Fibroblast of the aortic adventitia (primary cell): ENCODE measurements at regions not wholly inside any gene's neighbourhood (a gene's known extent, or its start where the extent isn't known, plus 50 kb on each side); places are given as distances from the start of the nearest gene placed in this dataset.

ENCODE experiments used
- DNase-seq: peaks from one replicate; pipeline ENCODE4 v3.0.0-alpha.2; 2010; ENCODE audit warnings: low read depth
- H3K4me3 ChIP-seq: 2 replicates; pipeline ENCODE4 v1.5.1; 2011; ENCODE audit warnings: low read depth, mild to moderate bottlenecking, control low read depth, low read length, moderate library complexity
- CTCF ChIP-seq: IDR thresholded peaks from 2 replicates; pipeline ENCODE4 v1.5.1; 2011; ENCODE audit warnings: mild to moderate bottlenecking, low read length, control low read depth, inconsistent platforms; ENCODE audit not compliant: insufficient read depth

DNA sequence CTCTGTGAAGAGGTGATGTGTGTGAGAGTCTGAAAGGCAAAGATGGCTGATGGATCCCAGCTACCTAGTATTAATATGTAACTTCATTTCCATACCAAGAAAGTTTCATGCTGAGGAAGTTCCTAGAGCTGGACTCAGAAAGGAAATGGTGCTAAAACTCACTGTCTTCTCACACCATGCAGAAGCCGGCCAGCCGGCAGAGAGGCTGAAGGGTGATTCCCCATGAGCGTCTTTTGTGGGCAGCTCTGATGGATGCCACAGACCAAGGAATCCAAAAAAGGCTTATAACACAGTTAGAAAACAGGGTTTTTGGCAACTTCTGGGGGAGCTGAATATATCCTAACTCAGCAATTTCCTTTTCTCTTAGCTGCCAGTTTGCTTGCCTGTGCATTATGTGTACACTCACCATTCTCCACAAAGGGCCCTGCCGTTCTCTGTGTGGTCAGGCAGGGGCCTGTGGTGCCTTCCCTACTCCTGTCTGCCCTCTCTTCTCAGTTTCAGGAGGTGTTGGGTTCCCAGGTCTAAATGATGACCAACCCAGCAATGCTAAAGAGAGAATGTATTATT is 289.4 kb downstream of the MTX2 start:
- no peak for DNase-seq
- H3K4me3 ChIP-seq = no peak overlapping the region
- no peak for TF ChIP-seq CTCF

GRCh38 chr2:176560296-176560695 is 291.1 kb downstream of the MTX2 start:
- H3K4me3 ChIP-seq = no peak overlapping the region
- no peak for TF ChIP-seq CTCF
- no peak for DNase-seq

DNA sequence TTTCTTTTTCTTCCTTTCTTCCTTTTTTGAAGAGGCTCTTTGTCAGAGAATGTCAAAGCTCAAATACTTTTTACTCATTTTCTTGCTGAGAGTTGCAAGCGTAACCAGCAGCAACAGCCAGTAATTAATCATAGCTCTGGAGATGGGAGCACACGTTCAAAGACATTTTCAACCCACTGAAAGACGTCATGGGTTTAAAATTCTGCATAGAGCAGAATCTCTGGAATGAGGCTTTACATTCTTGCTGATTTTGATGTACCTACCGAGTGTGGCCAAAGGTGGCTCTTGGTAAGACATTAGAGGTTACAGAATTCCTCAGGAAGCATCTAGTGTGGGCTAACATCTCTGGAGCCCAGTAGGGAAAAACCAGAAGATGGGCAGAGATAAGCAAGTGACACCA is 292.5 kb downstream of the MTX2 start:
- DNase-seq = peak; percentile 9
- no peak for TF ChIP-seq CTCF
- no peak overlapping the region for H3K4me3 ChIP-seq

GRCh38 chr2:176562359-176563078 is 293.3 kb downstream of the MTX2 start:
- H3K4me3 ChIP-seq = no peak overlapping the region
- no peak for TF ChIP-seq CTCF
- DNase-seq = peak; percentile 43

DNA sequence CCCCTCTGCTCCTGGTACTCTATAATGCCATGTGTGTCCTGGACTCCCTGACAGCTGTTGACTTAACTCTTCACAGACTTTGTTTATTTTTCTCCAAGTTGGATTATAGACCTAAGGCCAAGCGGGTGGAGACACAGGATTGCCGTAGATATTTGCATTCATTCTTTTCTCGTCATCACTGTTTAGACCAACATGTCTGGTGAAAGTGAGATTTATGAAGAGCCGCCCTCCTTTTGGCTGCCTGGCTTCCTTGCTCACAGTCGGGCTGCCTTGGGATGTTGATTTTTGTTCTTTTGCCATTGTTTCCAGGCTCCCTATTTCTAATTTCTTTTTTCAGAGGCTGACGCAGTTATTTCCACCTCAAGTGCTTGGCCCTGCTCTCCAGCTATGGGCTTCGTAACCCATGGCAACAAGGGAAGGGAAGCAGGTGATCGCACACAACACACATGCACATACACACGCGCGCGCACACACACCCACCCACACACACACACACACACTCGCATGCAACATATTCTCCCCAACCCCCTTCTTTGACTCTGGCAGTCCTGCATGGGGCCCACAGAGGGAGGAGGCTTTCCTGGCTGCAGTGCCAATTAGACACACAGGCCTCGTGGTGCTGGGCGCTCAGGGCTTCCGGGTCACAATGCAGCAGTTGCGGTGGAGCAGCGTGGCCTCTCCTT is 296.5 kb downstream of the MTX2 start:
- TF ChIP-seq CTCF = no peak
- no peak overlapping the region for H3K4me3 ChIP-seq
- DNase-seq = no peak

DNA sequence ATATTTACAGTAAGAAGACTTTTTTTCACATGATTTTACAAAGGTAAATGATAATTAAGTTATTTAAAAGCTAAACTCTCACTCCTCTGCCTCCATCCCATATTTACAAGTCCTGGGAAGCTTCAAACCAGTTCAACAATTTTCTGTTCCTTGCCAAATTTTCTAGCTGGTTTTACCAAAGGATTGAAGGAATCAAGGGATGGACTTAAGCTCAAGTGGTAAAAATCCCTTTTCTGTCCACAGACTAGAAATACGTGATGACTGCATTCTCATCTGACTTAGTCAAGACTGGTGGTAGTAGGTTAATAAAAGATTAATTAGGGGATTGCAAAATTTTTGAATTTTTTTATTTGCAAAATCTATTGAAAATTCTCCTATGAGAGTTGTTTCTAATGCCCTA is 297.3 kb downstream of the MTX2 start:
- DNase-seq = no peak
- no peak for TF ChIP-seq CTCF
- H3K4me3 ChIP-seq = no peak overlapping the region
